GM10266 (cell line): ENCODE measurements at regions not wholly inside any gene's neighbourhood (a gene's known extent, or its start where the extent isn't known, plus 50 kb on each side); places are given as distances from the start of the nearest gene placed in this dataset.
"Not testable (repeated sequence)": the region's sequence is repeated elsewhere in the genome, so short reads cannot be mapped to it uniquely, and the experiment has no call there.

ENCODE experiments used
- DNase-seq: peaks from one replicate; pipeline ENCODE4 v3.0.0; 2012; ENCODE audit errors: extremely low spot score
- TF ChIP-seq, protein P1 (sequence below): IDR thresholded peaks from 2 replicates; pipeline ENCODE4 v1.5.1; 2012; ENCODE audit warnings: mild to moderate bottlenecking, low read depth; ENCODE audit not compliant: control insufficient read depth, insufficient read depth; ENCODE audit errors: missing control alignments

DNA sequence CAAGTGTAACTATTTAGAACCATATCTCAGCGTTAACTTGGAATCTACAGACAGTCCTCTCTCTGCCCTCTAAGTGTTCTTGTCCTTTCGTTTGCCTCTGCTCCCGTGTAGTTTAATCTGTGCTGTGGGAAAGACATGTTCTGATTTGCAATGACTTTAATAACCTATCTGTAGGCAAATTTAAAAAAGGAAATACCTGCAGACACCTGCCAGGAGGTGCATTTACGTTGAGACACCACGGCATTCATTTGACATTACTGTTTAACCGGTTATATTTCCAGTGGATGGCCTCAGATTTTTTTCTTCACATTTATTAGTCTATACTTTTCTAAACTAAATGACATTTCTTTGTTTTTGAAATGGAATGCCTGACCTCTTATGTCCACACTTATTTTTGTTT, 997.9 kb upstream of the PCDH7 start:
- TF ChIP-seq, protein P1, sequence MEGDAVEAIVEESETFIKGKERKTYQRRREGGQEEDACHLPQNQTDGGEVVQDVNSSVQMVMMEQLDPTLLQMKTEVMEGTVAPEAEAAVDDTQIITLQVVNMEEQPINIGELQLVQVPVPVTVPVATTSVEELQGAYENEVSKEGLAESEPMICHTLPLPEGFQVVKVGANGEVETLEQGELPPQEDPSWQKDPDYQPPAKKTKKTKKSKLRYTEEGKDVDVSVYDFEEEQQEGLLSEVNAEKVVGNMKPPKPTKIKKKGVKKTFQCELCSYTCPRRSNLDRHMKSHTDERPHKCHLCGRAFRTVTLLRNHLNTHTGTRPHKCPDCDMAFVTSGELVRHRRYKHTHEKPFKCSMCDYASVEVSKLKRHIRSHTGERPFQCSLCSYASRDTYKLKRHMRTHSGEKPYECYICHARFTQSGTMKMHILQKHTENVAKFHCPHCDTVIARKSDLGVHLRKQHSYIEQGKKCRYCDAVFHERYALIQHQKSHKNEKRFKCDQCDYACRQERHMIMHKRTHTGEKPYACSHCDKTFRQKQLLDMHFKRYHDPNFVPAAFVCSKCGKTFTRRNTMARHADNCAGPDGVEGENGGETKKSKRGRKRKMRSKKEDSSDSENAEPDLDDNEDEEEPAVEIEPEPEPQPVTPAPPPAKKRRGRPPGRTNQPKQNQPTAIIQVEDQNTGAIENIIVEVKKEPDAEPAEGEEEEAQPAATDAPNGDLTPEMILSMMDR: no peak
- DNase-seq: no peak

DNA sequence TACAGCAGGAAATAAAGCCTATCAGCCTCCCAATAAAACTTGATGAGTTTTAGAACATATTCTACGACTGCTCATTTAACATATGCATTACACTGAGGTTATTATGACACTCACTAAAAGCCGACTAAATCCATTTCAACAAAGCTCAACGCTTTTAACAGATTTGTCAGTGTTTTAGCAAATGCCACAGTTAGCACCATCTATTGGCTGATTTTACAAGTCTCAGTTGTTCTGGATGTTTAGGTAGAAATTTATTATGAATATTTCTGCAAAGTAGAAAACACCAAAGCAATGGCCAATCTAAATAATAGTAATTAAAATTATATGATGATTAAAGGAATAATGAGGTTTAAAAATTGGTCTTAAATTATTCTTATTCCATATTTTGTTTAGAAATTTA, 993.2 kb upstream of the PCDH7 start:
- TF ChIP-seq, protein P1: no peak
- no peak for DNase-seq

DNA sequence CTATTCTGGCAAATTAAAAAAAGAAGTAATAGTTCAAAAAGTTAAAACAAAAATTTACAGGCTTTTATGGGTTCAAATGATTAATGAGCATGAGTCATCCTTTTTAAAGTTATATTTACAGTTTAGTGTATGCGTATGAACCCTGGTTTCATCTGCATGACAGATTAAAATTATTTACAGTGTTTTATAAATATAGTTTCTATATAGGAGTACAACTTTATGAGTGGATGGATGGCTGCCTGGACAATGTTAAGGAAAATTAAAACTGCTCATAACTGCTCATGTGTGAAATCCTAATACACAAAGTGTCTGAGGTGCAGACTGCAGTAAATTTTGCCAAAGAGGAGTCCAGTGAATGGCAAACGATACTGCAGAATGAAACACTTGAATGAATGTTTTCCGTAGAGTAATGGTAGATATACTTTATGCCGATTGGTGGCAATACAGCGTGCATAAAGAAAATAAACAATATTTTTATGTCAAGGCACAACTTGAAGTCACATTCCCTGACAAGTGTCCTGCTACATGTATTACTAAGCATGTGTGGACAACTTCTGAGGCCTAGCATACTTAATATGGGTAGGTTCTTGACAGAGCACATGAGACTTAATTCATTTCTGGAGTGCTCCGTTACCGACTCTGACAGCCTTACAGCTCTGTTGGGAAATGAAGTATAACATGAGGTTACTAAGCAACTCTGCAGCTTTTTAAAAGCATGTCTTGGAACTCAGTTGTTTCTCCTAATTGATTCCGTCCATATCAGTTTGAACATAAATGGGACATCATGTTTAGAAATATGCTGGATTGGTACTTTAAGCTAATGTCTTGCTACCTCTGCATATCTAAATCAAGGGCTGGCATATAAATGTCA, 985.6 kb upstream of the PCDH7 start:
- no peak for DNase-seq
- TF ChIP-seq, protein P1: no peak

DNA sequence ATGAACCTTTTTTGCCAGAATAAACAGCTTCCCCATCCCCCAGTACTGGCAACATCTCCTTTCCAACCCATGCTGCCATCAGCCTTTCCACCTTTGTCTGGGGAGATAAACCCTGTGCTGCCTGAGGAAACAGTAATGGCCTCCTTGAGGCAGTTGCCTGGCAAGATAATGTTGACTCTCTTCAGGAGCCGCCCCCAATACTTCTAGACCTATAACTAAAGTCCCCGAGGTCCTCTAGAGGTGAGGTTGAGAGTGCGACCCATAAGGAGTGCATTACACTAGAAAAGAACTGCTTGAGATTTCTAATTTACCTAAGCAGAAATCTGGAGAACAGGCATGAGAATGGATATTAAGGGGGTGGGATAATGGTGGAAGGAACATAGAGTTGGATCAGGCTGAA, 963.2 kb upstream of the PCDH7 start:
- no peak for DNase-seq
- TF ChIP-seq, protein P1: no peak

DNA sequence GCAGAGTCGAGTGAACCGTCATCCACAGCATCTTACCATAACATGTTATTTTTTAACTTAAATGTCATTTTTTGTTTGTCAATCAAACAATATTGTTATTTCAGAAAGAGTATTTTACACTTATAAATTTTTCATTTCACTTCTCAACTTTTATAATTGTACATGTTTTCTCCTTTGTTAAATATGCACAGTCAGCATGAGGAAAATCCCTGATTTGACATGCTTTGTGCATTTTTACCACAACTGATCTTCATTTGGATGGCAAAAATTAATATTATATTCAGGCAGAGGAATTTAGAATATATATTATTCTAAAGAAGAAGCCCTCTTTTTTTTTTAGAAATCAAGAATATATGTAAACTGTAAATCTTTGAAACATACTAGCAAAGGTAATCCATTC, 958.0 kb upstream of the PCDH7 start:
- TF ChIP-seq, protein P1: no peak

DNA sequence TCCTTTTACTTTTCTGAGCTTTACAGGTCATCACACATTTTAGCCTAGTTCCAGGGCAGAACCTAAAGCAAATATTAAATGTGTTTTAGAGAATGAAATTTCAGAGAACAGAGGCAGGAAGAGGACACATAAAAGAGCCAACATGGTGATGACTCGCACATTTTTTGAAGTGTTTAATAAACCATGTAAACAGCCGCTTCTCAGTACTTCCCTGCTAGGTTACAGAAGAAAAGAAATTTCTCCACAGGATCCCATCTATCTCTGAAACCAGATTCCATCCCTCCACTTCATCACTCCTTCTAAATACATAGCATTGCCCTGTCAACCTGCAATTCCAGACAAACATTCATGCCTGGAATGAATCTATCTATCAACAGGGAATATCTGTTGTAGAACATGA, 949.5 kb upstream of the PCDH7 start:
- TF ChIP-seq, protein P1: no peak
- no peak for DNase-seq

More for the DNA sequence above, 958.0 kb upstream of the PCDH7 start:
- no peak for DNase-seq

DNA sequence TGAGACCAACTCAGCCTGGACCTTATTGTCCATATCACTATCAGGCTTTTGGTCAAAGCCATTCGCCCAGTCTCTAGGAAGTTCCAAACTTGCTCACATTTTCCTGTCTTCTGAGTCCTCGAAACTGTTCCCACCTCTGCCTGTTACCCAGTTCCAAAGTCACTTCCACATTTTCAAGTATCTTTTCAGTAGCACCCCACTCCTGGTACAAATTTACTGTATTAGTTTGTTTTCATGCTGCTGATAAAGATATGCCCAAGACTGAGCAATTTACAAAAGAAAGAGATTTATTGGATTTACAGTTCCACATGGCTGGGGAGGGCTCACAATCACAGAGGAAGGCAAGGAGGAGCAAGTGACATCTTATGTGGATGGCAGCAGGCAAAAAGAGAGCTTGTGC, 932.0 kb upstream of the PCDH7 start:
- DNase-seq: not testable (repeated sequence)
